B cell (primary cell): ENCODE measurements at regions not wholly inside any gene's neighbourhood (a gene's known extent, or its start where the extent isn't known, plus 50 kb on each side); places are given as distances from the start of the nearest gene placed in this dataset.

Experiments
- ATAC-seq: fragments of 200-7000 bp; cut with Tn5 transposase; one replicate; pipeline ENCODE4 v1.10.0; 2021; ENCODE audit warnings: low read depth, mild to moderate bottlenecking, moderate number of reproducible peaks, moderate library complexity
- CTCF ChIA-PET: fragments of 350-600 bp; sonication (Branson Sonifier 250); formaldehyde crosslinking; loops from one replicate; lab custom pipeline; 2021; ENCODE audit warnings: antibody characterized with exemption, inconsistent platforms; lab: Charles Lee
- POLR2A ChIA-PET: fragments of 350-600 bp; sonication (Branson Sonifier 250); formaldehyde crosslinking; loops from one replicate; lab custom pipeline; 2021; ENCODE audit warnings: antibody characterized with exemption; lab: Charles Lee
- DNase-seq: peaks from one replicate; pipeline ENCODE4 v3.0.0; 2013
- H2AFZ ChIP-seq: 2 replicates; pipeline ENCODE4 v1.6.1; 2012; ENCODE audit warnings: mild to moderate bottlenecking, low read depth, low read length; ENCODE audit not compliant: insufficient read depth, poor library complexity, severe bottlenecking
- H3K27ac ChIP-seq, 2 donors: 1 replicate in 1 of 2; 2 replicates in 1 of 2; pipeline ENCODE4 v1.5.1; 2012 to 2013; ENCODE audit warnings: low read length in 2 of 2, mild to moderate bottlenecking in 2 of 2, moderate library complexity in 1 of 2
- H3K27me3 ChIP-seq, 4 experiments: fragments of 200-600 bp in 1 of 4; sonication (generic) in 1 of 4; replicated peaks in 1 of 4; 1 replicate in 2 of 4; 2 replicates in 2 of 4; pipeline versions ENCODE4 v1.6.1 to v1.7.0; 2013 to 2016; ENCODE audit warnings: low read length in 3 of 4, mild to moderate bottlenecking in 2 of 4, mixed read lengths in 1 of 4, moderate library complexity in 1 of 4; ENCODE audit not compliant: insufficient read depth in 4 of 4, control insufficient read depth in 3 of 4; ENCODE audit errors: control extremely low read depth in 1 of 4
- H3K36me3 ChIP-seq, 2 experiments: replicated peaks in 1 of 2; 1 replicate in 1 of 2; 2 replicates in 1 of 2; pipeline versions ENCODE4 v1.6.1 to v1.7.1; 2013; ENCODE audit warnings: low read length in 1 of 2; ENCODE audit not compliant: insufficient read depth in 2 of 2, control insufficient read depth in 1 of 2; ENCODE audit errors: control extremely low read depth in 1 of 2, extremely low read depth in 1 of 2
- H3K4me1 ChIP-seq, 2 donors: fragments of 200-600 bp in 1 of 2; sonication (generic) in 1 of 2; 1 replicate in 1 of 2; 2 replicates in 1 of 2; pipeline versions ENCODE4 v1.5.1 to v1.6.1; 2013 to 2017; ENCODE audit warnings: low read length in 2 of 2; ENCODE audit not compliant: control insufficient read depth in 2 of 2, insufficient read depth in 2 of 2
- H3K4me2 ChIP-seq: replicated peaks from 2 replicates; pipeline ENCODE3; 2012; ENCODE audit warnings: mild to moderate bottlenecking, low read depth, low read length; ENCODE audit not compliant: poor library complexity, severe bottlenecking
- H3K4me3 ChIP-seq, 5 experiments: fragments of 200-600 bp in 1 of 5; sonication (generic) in 1 of 5; 1 replicate in 3 of 5; 2 replicates in 2 of 5; pipeline versions ENCODE4 v1.5.1 to v1.7.0; 2011 to 2016; ENCODE audit warnings: low read length in 4 of 5, mild to moderate bottlenecking in 4 of 5, low read depth in 2 of 5, control low read depth in 1 of 5, moderate library complexity in 1 of 5; ENCODE audit not compliant: insufficient read depth in 1 of 5; ENCODE audit errors: control extremely low read depth in 1 of 5, extremely low read depth in 1 of 5
- H3K79me2 ChIP-seq: fragments of 200-600 bp; sonication (generic); one replicate; pipeline ENCODE4 v1.6.0; 2016; ENCODE audit warnings: low read length; ENCODE audit not compliant: control insufficient read depth, insufficient read depth
- H3K9ac ChIP-seq: fragments of 200-600 bp; sonication (generic); 2 replicates; pipeline ENCODE4 v1.6.1; 2017; ENCODE audit warnings: mild to moderate bottlenecking, low read length, moderate library complexity
- H3K9me3 ChIP-seq, 3 donors: one replicate each; pipeline versions ENCODE4 v1.6.1 to v1.7.1; 2013; ENCODE audit warnings: low read length in 2 of 3; ENCODE audit not compliant: control insufficient read depth in 2 of 3, insufficient read depth in 1 of 3; ENCODE audit errors: control extremely low read depth in 1 of 3
- H4K20me1 ChIP-seq: 2 replicates; pipeline ENCODE4 v1.6.0; 2012; ENCODE audit warnings: mild to moderate bottlenecking, low read length; ENCODE audit not compliant: insufficient read depth, control insufficient read depth, poor library complexity, severe bottlenecking
- H3K27ac Mint-ChIP-seq: one replicate; pipeline ENCODE4 v1.8.0; 2021; ENCODE audit warnings: mixed read lengths
- H3K27me3 Mint-ChIP-seq: one replicate; pipeline ENCODE4 v1.8.0; 2021; ENCODE audit warnings: mixed read lengths
- H3K4me1 Mint-ChIP-seq: one replicate; pipeline ENCODE4 v1.8.0; 2021; ENCODE audit warnings: mixed read lengths
- H3K4me3 Mint-ChIP-seq: one replicate; pipeline ENCODE4 v1.8.0; 2021; ENCODE audit warnings: mixed read lengths
- H3K9me3 Mint-ChIP-seq: one replicate; pipeline ENCODE4 v1.8.0; 2022; ENCODE audit warnings: mixed read lengths; ENCODE audit not compliant: insufficient read depth
- EZH2 ChIP-seq: IDR thresholded peaks from 2 replicates; pipeline ENCODE4 v1.6.1; 2012; ENCODE audit warnings: borderline replicate concordance, low read depth, mild to moderate bottlenecking, moderate library complexity, low read length; ENCODE audit not compliant: insufficient read depth, poor library complexity, severe bottlenecking
- WGBS: methylation state at CpG from one replicate; pipeline ENCODE4 v1.1.5; 2013; ENCODE audit warnings: missing lambda C conversion rate; ENCODE audit not compliant: insufficient coverage; 5-methylcytosine and 5-hydroxymethylcytosine counted together
- intact Hi-C: fragments of 100-400 bp; cut with micrococcal nuclease; formaldehyde crosslinking; loops from one replicate; pipeline ENCODE4 v1.10.0; 2022
- TF ChIP-seq, protein P1 (sequence below): fragments of 200-600 bp; IDR thresholded peaks from one replicate; pipeline ENCODE4 v1.8.0; 2022; ENCODE audit warnings: antibody characterized with exemption, mild to moderate bottlenecking

DNA sequence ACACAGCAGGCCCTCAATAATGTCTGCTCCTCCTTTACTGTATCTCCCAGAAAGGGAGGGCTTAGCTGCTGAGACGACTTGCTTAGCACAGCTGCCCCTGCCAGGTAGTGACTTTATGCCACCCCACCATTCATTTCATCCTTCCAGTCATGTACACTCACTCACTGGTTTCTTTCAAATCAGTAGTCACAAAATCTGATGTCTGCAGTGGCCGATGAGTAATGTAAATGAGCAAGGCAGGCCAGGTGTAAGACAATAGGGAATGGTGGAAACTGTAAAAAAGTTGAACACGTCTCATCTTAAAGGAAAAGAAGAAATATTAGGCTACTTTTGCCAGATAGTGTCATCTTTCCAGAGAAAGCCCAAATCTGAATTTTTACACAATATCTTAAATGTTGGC, 207.6 kb upstream of the PRICKLE2 start:
- ATAC-seq (no peak), DNase-seq (no peak)
- peaks cover 6% of the 10 kb centered on the region for H3K27me3 Mint-ChIP-seq
- H3K4me2 ChIP-seq: no peak overlapping the region
- no peaks in the 10 kb centered on the region for H3K4me1 Mint-ChIP-seq
- TF ChIP-seq, protein P1, sequence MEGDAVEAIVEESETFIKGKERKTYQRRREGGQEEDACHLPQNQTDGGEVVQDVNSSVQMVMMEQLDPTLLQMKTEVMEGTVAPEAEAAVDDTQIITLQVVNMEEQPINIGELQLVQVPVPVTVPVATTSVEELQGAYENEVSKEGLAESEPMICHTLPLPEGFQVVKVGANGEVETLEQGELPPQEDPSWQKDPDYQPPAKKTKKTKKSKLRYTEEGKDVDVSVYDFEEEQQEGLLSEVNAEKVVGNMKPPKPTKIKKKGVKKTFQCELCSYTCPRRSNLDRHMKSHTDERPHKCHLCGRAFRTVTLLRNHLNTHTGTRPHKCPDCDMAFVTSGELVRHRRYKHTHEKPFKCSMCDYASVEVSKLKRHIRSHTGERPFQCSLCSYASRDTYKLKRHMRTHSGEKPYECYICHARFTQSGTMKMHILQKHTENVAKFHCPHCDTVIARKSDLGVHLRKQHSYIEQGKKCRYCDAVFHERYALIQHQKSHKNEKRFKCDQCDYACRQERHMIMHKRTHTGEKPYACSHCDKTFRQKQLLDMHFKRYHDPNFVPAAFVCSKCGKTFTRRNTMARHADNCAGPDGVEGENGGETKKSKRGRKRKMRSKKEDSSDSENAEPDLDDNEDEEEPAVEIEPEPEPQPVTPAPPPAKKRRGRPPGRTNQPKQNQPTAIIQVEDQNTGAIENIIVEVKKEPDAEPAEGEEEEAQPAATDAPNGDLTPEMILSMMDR: no peak
- TF ChIP-seq EZH2: no peak
- no peak overlapping the region for H3K27ac Mint-ChIP-seq
- intact Hi-C loops: no loop called here
- no peak overlapping the region for H3K27ac ChIP-seq
- H3K9ac ChIP-seq: no peak overlapping the region
- peaks cover 0 to 11% (median 0%) of the 10 kb centered on the region in 3 donors for H3K9me3 ChIP-seq
- H3K27me3 ChIP-seq: no peaks in the 10 kb centered on the region
- ChIA-PET CTCF (no interaction called here), POLR2A (no interaction called here)
- no peak overlapping the region for H2AFZ ChIP-seq
- H3K79me2 ChIP-seq: no peaks in the 10 kb centered on the region
- H3K9me3 Mint-ChIP-seq: peaks cover 7% of the 10 kb centered on the region
- H3K4me3 Mint-ChIP-seq: no peak overlapping the region
- WGBS: no CpG with 5 or more reads among the region's 3 CpGs
- no peak overlapping the region for H3K4me3 ChIP-seq
- H3K36me3 ChIP-seq: no peaks in the 10 kb centered on the region
- H4K20me1 ChIP-seq: no peaks in the 10 kb centered on the region
- H3K4me1 ChIP-seq: no peaks in the 10 kb centered on the region

DNA sequence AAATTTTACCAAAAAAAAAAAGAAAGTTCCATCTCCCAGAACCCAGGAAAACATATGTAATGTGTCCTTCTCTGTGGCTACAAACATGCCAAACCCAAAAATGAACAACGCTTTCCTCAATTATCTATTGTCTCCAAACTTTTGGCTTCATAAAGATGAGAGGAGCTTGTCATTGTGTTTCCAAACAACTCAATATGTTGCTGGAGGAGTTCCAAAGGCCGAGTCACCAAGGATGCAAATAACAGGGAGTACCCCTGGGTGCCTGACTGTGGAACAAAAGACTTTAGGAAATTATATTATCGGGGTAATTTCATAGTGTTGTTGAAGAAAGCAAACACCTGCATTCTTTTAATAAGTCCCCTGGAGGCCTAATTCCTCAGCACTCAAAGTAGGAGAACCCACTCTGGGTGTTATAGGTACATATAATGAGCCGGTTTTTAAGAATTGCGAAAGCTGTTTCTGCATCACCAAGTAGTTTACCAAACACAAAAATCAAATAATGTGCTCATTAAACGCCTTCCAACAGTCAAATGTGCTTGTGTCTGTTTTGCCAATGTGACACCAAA, 206.3 kb upstream of the PRICKLE2 start:
- Mint-ChIP-seq H3K4me1 (no peaks in the 10 kb centered on the region), H3K4me3 (no peak overlapping the region), H3K27me3 (peaks cover 12% of the 10 kb centered on the region), H3K9me3 (peaks cover 7% of the 10 kb centered on the region), H3K27ac (no peak overlapping the region)
- no peak for DNase-seq
- no peak overlapping the region for H3K4me3 ChIP-seq
- H3K27me3 ChIP-seq: no peaks in the 10 kb centered on the region
- ChIA-PET POLR2A (no interaction called here), CTCF (interaction anchor here (1.4 kb wide), 1 partner anchor 14 kb away, joined by 3 read pairs; no protein-coding TSS in a partner anchor)
- ATAC-seq: no peak
- 84% methylated on average over 4 of the region's 6 CpGs for WGBS
- no peaks in the 10 kb centered on the region for H3K4me1 ChIP-seq
- H3K36me3 ChIP-seq: no peaks in the 10 kb centered on the region
- H3K9me3 ChIP-seq: peaks cover 0 to 11% (median 0%) of the 10 kb centered on the region in 3 donors
- no peaks in the 10 kb centered on the region for H3K79me2 ChIP-seq
- intact Hi-C loops: no loop called here
- no peaks in the 10 kb centered on the region for H4K20me1 ChIP-seq
- H3K27ac ChIP-seq: no peak overlapping the region
- TF ChIP-seq, protein P1: no peak
- TF ChIP-seq EZH2: no peak
- H3K4me2 ChIP-seq: no peak overlapping the region
- no peak overlapping the region for H2AFZ ChIP-seq
- no peak overlapping the region for H3K9ac ChIP-seq
